WI38 (cell line): ENCODE measurements at regions not wholly inside any gene's neighbourhood (a gene's known extent, or its start where the extent isn't known, plus 50 kb on each side); places are given as distances from the start of the nearest gene placed in this dataset.

Source experiments
- H3K4me3 ChIP-seq: 2 replicates; pipeline ENCODE4 v1.5.1; 2011; ENCODE audit warnings: low read depth, mild to moderate bottlenecking, control low read depth, low read length
- CTCF ChIP-seq: IDR thresholded peaks from 2 replicates; pipeline ENCODE4 v1.5.1; 2012; ENCODE audit warnings: low read depth, mild to moderate bottlenecking, control low read depth, low read length

DNA sequence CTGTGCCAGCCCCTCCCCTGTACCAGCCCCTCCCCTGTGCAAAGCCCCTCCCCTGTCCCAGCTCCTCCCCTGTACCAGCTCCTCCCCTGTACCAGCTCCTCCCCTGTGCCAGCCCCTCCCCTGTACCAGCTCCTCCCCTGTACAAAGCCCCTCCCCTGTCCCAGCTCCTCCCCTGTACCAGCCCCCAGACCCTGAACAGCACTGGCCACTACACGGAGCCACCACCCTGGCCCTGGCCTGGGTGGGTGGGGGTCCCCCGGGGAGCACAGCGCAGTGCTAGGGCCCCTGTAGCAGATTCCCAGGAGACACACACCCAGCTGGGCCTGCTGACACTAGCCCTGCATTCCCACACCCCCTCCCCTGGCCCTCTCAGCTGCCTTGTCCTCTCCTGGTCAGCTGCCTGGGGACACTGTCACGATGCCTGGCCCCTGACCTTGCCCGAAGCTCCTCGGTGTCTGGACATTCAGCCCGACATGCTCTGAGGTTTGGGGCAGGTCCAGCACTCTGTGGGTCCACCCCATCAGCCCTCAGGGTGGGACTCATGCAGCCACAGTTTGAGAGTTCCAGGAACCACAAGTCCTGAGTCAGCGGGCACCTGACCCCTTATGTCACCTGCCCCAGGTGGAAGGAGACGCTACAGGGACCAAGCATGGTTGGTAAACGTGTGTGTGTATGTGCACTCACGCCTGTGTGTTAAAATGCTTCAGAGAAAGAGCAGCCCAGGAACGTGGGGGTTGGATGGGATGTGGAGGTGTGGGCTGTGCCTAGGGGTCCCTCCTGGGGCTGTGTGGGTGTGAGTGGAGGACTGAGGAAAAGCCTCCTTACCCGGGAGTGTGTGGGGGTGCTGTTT is 114.2 kb downstream of the METRNL start:
- no peak overlapping the region for H3K4me3 ChIP-seq
- TF ChIP-seq CTCF, result no peak

DNA sequence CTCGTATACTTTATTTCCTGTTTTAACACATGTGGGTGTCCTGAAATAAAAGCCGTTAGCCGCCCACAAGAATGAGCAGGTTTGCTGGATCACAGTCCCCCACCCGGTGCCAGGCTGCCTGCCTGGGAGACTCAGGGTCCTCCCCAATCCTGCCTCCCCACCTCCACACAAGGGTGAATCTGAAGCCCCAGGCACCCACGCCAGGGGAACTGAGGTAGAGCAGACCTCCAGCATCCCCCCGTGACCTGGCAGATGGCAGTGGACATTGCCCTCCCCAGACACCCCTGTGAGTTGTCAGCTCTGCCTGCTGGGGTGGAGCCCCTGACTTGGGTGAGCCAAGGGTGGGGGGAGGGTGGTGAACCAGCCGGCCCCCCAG is 114.8 kb downstream of the METRNL start:
- TF ChIP-seq CTCF, result no peak
- H3K4me3 ChIP-seq, result no peak overlapping the region

GRCh38 chr17:83194761-83195329 is 115.4 kb downstream of the METRNL start:
- no peak for TF ChIP-seq CTCF

GRCh38 chr17:83195330-83196023 is 116.1 kb downstream of the METRNL start:
- TF ChIP-seq CTCF, result no peak
- no peak overlapping the region for H3K4me3 ChIP-seq

More at GRCh38 chr17:83194761-83195329, 115.4 kb downstream of the METRNL start:
- no peak overlapping the region for H3K4me3 ChIP-seq

- H3K4me3 ChIP-seq, result no peak overlapping the region
- TF ChIP-seq CTCF, result no peak
These were observed 116.6 kb downstream of the METRNL start for GRCh38 chr17:83196024-83196365.

DNA sequence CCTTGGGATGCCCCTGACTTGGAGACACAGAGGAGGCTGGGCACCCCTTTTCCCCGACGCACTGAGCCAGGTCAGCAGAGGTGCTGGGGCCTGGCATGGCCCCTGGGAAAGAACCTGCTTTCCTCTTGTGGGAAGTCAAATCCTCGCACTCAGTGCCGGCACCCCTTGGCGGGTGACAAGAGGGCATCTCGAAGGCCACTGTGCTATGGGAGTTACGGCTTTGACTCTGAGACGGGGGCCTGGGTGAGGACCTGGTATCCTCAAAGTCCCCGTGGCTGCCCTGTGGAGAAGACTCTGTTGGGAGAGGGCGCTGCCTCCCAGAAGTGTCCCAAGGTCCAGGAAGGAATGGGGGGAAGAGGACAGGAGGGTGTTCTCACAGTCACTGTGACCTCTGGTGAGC is 117.0 kb downstream of the METRNL start:
- no peak for TF ChIP-seq CTCF
- no peak overlapping the region for H3K4me3 ChIP-seq
